Omental fat pad (tissue), 3 donors: ENCODE measurements at regions not wholly inside any gene's neighbourhood (a gene's known extent, or its start where the extent isn't known, plus 50 kb on each side); places are given as distances from the start of the nearest gene placed in this dataset.

Experiments
- ATAC-seq: fragments of 150-250 bp; one replicate; pipeline ENCODE4 v1.9.1; 2016; ENCODE audit warnings: mild to moderate bottlenecking, moderate library complexity; ENCODE audit not compliant: low FRiP score
- DNase-seq: peaks from one replicate; pipeline ENCODE4 v3.0.0-alpha.2; 2019; ENCODE audit warnings: low spot score
- TF ChIP-seq, protein P1 (sequence below), 3 donors: fragments of 450-650 bp; IDR thresholded peaks; one replicate each; pipeline ENCODE4 v1.5.1; 2016 to 2017; ENCODE audit warnings: antibody characterized with exemption in 3 of 3, mild to moderate bottlenecking in 3 of 3, moderate library complexity in 2 of 3

DNA sequence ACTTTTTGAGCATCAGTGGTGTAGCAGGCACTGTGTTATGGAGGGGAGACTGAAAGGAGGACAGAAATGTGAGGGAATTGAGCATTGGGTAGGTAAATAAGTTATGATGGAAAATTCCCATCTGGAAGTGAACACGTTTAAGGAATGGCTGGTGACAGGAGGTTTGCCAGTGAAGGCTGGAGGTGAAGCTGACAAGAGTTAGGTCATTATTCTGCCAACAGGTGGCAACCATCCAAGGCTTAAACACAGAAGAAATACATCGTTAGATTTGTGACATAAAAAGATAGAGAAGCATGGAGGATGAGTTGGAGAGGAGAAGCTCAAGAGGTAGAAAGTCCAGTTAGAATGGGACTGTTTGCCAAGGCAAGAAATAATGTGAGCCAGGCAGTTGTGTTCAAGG is 455.3 kb upstream of the SGCD start:
- TF ChIP-seq, protein P1, sequence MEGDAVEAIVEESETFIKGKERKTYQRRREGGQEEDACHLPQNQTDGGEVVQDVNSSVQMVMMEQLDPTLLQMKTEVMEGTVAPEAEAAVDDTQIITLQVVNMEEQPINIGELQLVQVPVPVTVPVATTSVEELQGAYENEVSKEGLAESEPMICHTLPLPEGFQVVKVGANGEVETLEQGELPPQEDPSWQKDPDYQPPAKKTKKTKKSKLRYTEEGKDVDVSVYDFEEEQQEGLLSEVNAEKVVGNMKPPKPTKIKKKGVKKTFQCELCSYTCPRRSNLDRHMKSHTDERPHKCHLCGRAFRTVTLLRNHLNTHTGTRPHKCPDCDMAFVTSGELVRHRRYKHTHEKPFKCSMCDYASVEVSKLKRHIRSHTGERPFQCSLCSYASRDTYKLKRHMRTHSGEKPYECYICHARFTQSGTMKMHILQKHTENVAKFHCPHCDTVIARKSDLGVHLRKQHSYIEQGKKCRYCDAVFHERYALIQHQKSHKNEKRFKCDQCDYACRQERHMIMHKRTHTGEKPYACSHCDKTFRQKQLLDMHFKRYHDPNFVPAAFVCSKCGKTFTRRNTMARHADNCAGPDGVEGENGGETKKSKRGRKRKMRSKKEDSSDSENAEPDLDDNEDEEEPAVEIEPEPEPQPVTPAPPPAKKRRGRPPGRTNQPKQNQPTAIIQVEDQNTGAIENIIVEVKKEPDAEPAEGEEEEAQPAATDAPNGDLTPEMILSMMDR (IDR thresholded peaks at IDR 0.05) = no peak
- ATAC-seq (no peak), DNase-seq (no peak)

- TF ChIP-seq, protein P1 (IDR thresholded peaks at IDR 0.05) = no peak
- ATAC-seq = no peak
- no peak for DNase-seq
Observed at GRCh38 chr5:155872629-155873220, 454.2 kb upstream of the SGCD start.

DNA sequence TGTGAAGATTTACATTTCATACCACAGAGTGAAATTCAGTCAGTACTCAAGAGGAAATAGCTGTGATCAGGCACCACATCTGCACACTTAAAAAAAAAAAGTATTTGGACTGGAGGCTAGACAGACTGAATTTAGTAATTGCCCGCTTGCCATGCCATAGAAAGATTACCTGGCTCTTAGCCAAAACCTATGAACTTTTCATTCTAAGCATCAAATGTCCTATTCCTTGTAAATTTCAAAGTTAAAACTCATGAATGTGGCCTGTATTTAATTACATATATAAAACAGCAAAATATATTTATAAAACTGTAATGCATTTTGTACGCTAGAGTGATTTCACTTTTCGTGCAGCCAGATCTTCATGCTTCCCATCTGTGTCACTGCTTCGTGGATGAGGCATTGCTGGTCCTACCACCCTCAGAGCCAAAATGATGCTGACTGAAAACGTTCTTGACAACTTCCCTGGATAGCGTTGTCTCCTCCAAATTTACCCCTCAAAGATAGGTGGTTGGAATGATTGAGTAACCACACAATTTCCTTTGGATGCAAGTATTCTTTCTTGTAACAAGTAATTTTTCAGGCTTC is 447.9 kb upstream of the SGCD start:
- ATAC-seq = no peak
- TF ChIP-seq, protein P1 (IDR thresholded peaks at IDR 0.05) = no peak

DNA sequence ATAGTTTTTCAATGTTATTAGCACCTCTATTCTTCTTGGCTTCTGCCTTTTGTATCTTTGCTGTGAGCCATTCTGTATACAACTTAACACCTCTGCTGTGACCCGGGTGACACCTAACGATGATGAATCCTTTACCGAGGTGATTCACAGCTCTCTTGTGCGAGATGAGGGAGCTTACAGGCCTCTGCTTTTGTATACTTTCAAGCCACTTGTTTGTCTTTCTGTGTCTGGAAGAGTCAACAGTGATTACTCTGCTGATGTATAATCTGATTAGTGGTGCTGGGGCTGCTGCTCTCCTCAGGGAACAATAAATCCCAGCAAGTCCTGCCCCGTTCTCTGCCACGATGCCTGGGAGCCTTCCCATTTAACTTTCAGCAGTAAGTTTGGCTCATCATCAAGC is 442.9 kb upstream of the SGCD start:
- ATAC-seq = no peak
- TF ChIP-seq, protein P1 (IDR thresholded peaks at IDR 0.05) = no peak
- no peak for DNase-seq

More for the DNA sequence above, 447.9 kb upstream of the SGCD start:
- DNase-seq = no peak

DNA sequence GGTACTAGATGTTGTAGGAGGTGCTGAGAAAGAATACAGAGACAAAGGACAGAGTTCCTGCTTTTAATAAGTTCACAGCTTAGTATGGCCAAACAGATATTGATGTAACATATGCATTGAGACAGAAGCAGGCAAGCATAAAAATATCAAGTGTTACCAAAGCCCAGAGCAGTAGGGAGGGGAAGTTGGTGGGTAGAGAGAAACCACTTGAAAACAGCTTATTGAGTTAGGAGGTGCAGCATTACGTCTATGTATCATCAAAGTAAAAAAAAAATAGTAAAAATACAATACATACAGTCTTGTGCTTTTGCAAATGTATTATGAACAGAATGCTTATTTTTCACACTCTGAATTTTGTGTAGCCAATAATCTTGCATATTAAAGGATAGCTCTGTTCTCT is 441.8 kb upstream of the SGCD start:
- DNase-seq (no peak), ATAC-seq (no peak)
- TF ChIP-seq, protein P1 (IDR thresholded peaks at IDR 0.05) = no peak

DNA sequence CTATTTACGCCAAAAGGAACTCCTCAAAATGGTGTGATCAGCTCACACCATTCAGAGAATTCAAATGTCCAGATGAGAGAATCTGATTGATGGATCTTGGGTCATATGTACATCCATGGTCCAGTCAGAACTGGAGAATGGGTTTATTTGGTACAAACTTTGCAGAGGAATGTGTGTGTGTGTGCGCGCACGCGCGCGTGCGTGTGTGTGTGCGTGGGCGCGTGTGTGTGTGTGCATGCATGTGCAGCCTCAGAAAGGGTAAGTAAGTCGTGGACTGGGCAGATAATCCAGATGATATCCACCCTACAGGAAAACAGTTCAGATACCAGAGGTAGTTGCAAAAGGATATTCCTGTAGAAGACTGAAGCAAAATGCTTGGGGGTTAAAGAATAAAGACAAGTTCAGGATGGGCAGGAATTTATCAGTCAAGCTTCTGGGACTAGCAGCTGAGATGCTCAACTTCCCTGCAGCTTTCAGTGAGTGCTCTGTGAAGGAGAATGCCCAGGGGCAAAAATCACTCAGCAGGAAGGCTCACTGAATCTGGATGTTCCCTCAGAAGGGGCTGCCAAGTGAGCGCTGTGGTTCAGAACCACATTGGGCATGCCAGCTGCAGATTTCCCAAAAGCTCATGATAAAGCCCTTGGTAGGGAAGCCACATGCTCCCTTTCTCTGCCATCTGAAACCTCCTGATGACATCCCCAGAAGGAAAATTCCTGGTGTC is 440.5 kb upstream of the SGCD start:
- TF ChIP-seq, protein P1 (IDR thresholded peaks at IDR 0.05) = no peak
- DNase-seq (no peak), ATAC-seq (no peak)

DNA sequence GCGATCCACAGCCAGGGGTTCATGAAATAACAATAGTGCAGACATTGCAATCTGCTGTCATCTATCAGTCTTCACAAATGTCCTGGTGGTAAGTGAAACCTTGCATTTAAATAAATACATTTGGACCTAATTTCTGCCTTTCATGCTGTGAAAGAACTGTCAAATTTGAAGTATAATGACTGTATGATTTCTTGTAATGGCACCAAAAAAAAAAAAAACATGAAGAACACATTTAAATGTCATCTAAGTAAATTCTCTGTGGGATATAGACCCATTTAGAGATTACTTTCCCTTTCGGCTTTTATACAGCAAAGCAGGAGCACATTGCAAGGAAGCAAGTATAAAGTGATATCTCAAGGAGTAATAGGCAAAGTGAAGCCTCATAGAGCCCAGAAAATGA is 431.5 kb upstream of the SGCD start:
- ATAC-seq = no peak
- TF ChIP-seq, protein P1 (IDR thresholded peaks at IDR 0.05) = no peak
- no peak for DNase-seq
